ENCODE measurements at regions not wholly inside any gene's neighbourhood (a gene's known extent, or its start where the extent isn't known, plus 50 kb on each side); places are given as distances from the start of the nearest gene placed in this dataset.
"Not testable (repeated sequence)": the region's sequence is repeated elsewhere in the genome, so short reads cannot be mapped to it uniquely, and the experiment has no call there.

- DNase-seq: no peak
Measured at GRCh38 chr14:76701981-76702380, 59.3 kb upstream of the VASH1 start.

GRCh38 chr14:76705214-76705613 lies 56.1 kb upstream of the VASH1 start:
- no peak for DNase-seq

GRCh38 chr14:76706207-76706606 lies 55.1 kb upstream of the VASH1 start:
- DNase-seq: not testable (repeated sequence)

GRCh38 chr14:76706811-76707210 lies 54.5 kb upstream of the VASH1 start:
- no peak for DNase-seq

GRCh38 chr14:76708028-76708427 lies 53.2 kb upstream of the VASH1 start:
- no peak for DNase-seq

GRCh38 chr14:76708771-76709170 lies 52.5 kb upstream of the VASH1 start:
- no peak for DNase-seq

- DNase-seq: peak; percentile 15
Measured at GRCh38 chr14:76710056-76711010, 50.9 kb upstream of the VASH1 start.

Data from SHP77 treated with DMSO at 0.1 percent for 48 hours (cell line).